DOHH2 (cell line): ENCODE measurements at regions not wholly inside any gene's neighbourhood (a gene's known extent, or its start where the extent isn't known, plus 50 kb on each side); places are given as distances from the start of the nearest gene placed in this dataset.

Experiments
- CTCF ChIP-seq: fragments of 200-600 bp; sonication (generic); IDR thresholded peaks from one replicate; pipeline ENCODE4 v1.5.1; 2014; ENCODE audit warnings: antibody characterized with exemption, mild to moderate bottlenecking, low read depth, low read length; ENCODE audit not compliant: poor library complexity, severe bottlenecking
- EZH2phosphoT487 ChIP-seq: fragments of 200-600 bp; sonication (generic); IDR thresholded peaks from 2 replicates; pipeline ENCODE4 v1.6.1; 2017; ENCODE audit warnings: borderline replicate concordance, mild to moderate bottlenecking, antibody characterized with exemption, low read length, moderate library complexity, mixed read lengths

GRCh38 chrX:99461223-99461622, 948.9 kb downstream of the PCDH19 start:
- TF ChIP-seq CTCF: no peak
- TF ChIP-seq EZH2phosphoT487: no peak
